GM12891 (cell line): ENCODE measurements at regions not wholly inside any gene's neighbourhood (a gene's known extent, or its start where the extent isn't known, plus 50 kb on each side); places are given as distances from the start of the nearest gene placed in this dataset.
"Not testable (repeated sequence)": the region's sequence is repeated elsewhere in the genome, so short reads cannot be mapped to it uniquely, and the experiment has no call there.

Experiments
- DNase-seq: peaks from one replicate; pipeline ENCODE4 v3.0.0; 2011; ENCODE audit warnings: low spot score; ENCODE audit not compliant: insufficient read length
- FAIRE-seq: peaks from 2 replicates; lab custom pipeline; 2011; peaks lifted over from hg19 to GRCh38; lab: Jason Lieb, UNC
- PAX5 ChIP-seq: IDR thresholded peaks from 2 replicates; pipeline ENCODE4 v1.6.1; 2011; ENCODE audit warnings: low read length, moderate library complexity, mild to moderate bottlenecking; ENCODE audit not compliant: insufficient read depth, severe bottlenecking
- POLR2A ChIP-seq: IDR thresholded peaks from 2 replicates; pipeline ENCODE4 v1.6.1; 2011; ENCODE audit warnings: low read depth, low read length, control low read depth
- POLR2AphosphoS5 ChIP-seq: IDR thresholded peaks from 2 replicates; pipeline ENCODE4 v1.6.1; 2011; ENCODE audit warnings: low read depth, low read length, control low read depth
- POU2F2 ChIP-seq: IDR thresholded peaks from 2 replicates; pipeline ENCODE4 v1.6.1; 2011; ENCODE audit warnings: low read depth, mild to moderate bottlenecking, control low read depth, low read length, moderate library complexity
- SPI1 ChIP-seq: IDR thresholded peaks from 2 replicates; pipeline ENCODE4 v1.6.1; 2011; ENCODE audit warnings: low read depth, low read length, control low read depth
- TAF1 ChIP-seq: IDR thresholded peaks from 2 replicates; pipeline ENCODE4 v1.6.1; 2011; ENCODE audit warnings: low read depth, low read length, control low read depth

DNA sequence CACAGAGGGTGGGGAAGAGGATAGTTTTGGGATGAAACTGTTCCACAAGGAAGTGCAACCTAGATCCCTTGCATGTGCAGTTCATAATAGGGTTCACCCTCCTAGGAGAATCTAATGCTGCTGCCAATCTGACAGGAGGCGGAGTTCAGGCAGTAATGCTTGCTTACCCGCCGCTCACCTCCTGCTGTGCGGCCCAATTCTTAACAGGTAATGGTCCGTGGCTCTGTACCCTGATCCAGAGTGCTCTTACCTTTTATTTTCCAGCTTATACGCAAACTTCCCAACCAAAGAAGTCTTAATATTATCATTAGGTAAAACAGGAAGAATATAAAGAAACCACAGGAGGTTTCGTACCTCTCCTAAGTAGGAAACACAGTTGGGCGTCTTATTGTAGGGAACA is 82.7 kb upstream of the CD302 start:
- DNase-seq (no peak), FAIRE-seq (no peak)
- no peak for TF ChIP-seq POLR2A
- TF ChIP-seq SPI1: no peak
- no peak for TF ChIP-seq PAX5
- no peak for TF ChIP-seq TAF1
- no peak for TF ChIP-seq POLR2AphosphoS5
- no peak for TF ChIP-seq POU2F2

DNA sequence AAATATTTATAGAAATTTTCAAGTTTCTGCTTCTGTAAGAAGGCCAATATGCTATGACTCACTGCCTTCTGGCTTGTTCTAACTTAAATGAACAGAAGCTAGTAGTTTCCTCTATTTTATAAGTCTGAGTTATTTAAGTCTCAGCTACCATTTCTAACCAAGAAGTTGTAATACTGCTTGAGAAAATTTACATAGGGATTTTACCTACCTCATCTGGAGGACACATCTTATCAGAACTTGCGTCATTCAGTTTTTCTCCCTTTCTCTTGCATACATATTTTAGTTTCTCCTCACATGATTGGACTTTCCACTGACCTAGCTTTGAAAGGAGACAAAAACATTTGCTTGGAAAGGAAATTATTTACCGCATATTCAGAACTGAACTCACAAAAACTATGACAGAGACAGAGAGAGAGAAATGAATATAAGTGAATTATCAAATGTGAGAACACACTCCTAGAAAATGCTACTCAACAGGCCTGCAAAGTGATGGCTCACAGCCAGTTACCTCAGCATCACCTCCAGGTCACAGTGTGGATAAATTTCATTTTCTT is 81.1 kb upstream of the CD302 start:
- FAIRE-seq: peak; percentile 70

GRCh38 chr2:159875083-159875482 is 77.1 kb upstream of the CD302 start:
- TF ChIP-seq SPI1 (no peak), PAX5 (no peak), POU2F2 (no peak), POLR2AphosphoS5 (no peak), POLR2A (no peak), TAF1 (no peak)
- DNase-seq: no peak
- peak; percentile 69 for FAIRE-seq

More for the DNA sequence above, 81.1 kb upstream of the CD302 start:
- TF ChIP-seq SPI1 (no peak), POLR2A (peak; percentile 55; the same call in 1 of the 2 replicates), POU2F2 (no peak), PAX5 (no peak), TAF1 (no peak), POLR2AphosphoS5 (no peak)
- no peak for DNase-seq

DNA sequence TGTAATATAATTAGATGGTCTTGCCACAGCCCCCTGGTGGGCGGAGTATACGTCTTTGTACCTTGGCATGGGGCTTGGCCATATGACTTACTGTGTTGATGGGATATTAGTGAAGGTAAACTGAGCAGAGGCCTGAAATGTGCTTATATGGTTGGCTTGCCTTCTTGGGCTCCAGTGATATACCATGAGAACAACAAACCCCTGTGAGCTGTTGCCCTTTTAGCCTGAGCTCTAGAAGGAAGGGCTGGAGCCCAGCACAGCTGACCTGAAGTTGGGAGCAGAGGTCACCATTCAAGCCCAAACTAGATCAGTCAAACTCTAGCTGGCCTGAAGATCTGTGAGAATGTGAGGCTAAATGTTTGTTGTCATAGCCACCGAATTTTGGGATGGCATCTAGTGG is 75.2 kb upstream of the CD302 start:
- TF ChIP-seq TAF1 (no peak), POU2F2 (no peak), SPI1 (no peak), POLR2A (no peak), POLR2AphosphoS5 (no peak), PAX5 (no peak)
- FAIRE-seq (no peak), DNase-seq (no peak)

DNA sequence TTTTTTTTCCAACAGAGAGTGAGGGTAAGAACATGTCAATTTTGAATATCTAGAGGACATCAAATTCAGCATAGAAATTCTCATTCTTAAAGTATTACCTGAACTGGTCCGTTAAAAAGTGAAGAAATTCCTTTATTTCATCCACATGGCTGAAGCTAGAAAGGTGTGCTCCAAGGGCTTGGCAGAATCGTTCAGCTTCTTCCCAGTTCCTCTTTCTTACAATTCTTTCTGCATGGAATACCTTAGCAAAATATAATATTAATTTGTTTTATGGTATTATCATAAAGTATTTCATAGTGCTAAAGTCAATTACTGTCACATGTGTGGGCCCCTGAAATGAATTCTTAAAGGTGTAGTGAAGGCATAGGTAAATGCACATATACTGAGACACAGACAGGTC is 74.3 kb upstream of the CD302 start:
- TF ChIP-seq POU2F2: no peak
- no peak for TF ChIP-seq POLR2AphosphoS5
- TF ChIP-seq POLR2A: no peak
- no peak for TF ChIP-seq TAF1
- peak; percentile 45 for TF ChIP-seq SPI1
- TF ChIP-seq PAX5: no peak
- FAIRE-seq: no peak
- no peak for DNase-seq

- not testable (repeated sequence) for DNase-seq, FAIRE-seq
These were observed 70.7 kb upstream of the CD302 start for GRCh38 chr2:159868598-159869159.

DNA sequence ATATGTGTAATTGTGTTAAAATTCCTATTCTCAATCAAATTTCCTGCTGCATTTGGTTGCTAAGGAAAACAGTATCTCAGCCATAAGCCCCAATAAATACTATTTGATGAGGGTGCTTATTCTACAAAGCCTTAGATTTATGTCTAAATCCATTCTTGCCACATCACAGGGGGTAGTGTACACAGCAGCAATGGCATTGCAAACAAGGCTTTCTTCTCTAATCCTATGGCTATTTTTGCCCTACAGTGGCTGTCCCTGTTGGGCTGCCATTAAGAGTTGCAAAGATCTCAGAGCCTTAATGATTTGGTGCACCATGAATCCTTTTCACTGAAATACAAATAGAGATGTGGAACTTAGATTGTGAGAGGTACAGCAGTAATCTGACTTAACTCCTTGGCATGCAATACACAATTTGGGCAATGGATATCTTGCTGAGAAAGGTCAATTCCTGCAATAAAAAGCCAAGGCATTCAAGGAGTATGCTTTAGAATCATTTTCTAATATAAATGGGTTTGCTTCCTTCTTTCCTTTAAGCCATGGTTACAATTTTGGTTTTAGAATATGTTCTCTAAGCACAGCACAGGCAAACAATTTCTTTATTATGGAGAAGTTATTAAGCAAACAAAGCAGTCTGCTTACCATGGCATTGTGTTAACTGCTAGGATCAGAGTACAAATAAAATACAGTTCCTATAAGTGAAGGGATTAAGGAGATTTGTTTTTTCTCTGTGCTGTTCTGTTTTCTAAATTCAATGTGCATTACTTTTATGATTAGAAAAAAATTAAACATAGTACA is 69.8 kb upstream of the CD302 start:
- no peak for TF ChIP-seq POLR2AphosphoS5
- TF ChIP-seq SPI1: no peak
- no peak for TF ChIP-seq POU2F2
- no peak for TF ChIP-seq PAX5
- TF ChIP-seq POLR2A: no peak
- TF ChIP-seq TAF1: no peak
- DNase-seq (no peak), FAIRE-seq (peak; percentile 33)

- TF ChIP-seq SPI1: no peak
- TF ChIP-seq TAF1: no peak
- no peak for TF ChIP-seq PAX5
- no peak for TF ChIP-seq POLR2AphosphoS5
- no peak for TF ChIP-seq POLR2A
- no peak for TF ChIP-seq POU2F2
- DNase-seq: no peak
- FAIRE-seq: no peak
These were observed 65.6 kb upstream of the CD302 start for GRCh38 chr2:159863526-159864160.

GRCh38 chr2:159860581-159861310 is 62.7 kb upstream of the CD302 start:
- DNase-seq: no peak
- TF ChIP-seq POLR2AphosphoS5 (no peak), POLR2A (no peak), POU2F2 (no peak), SPI1 (no peak), TAF1 (no peak), PAX5 (no peak)
- no peak for FAIRE-seq
